GM12878 (cell line): ENCODE measurements at regions not wholly inside any gene's neighbourhood (a gene's known extent, or its start where the extent isn't known, plus 50 kb on each side); places are given as distances from the start of the nearest gene placed in this dataset.

Experiments used
- KDM1A ChIP-seq: fragments of 200-600 bp; sonication (generic); IDR thresholded peaks from 2 replicates; pipeline ENCODE4 v1.6.1; 2016; ENCODE audit warnings: borderline replicate concordance
- POLR2A ChIP-seq: IDR thresholded peaks from 2 replicates; pipeline ENCODE4 v1.6.1; 2011; ENCODE audit warnings: low read depth, mild to moderate bottlenecking, low read length

GRCh38 chr3:4198491-4198890 lies 104.7 kb upstream of the SETMAR start:
- TF ChIP-seq POLR2A, result no peak
- TF ChIP-seq KDM1A, result no peak
